SJSA1 (cell line): ENCODE measurements at regions not wholly inside any gene's neighbourhood (a gene's known extent, or its start where the extent isn't known, plus 50 kb on each side); places are given as distances from the start of the nearest gene placed in this dataset.
"Not testable (repeated sequence)": the region's sequence is repeated elsewhere in the genome, so short reads cannot be mapped to it uniquely, and the experiment has no call there.

ENCODE experiments used
- DNase-seq, 2 experiments: peaks; one replicate each; pipeline ENCODE4 v3.0.0-alpha.2; 2015 to 2020; ENCODE audit warnings: low spot score in 2 of 2, low read depth in 1 of 2
- H3K27ac ChIP-seq: fragments of 250-450 bp; sonication (Bioruptor Pico); 2 replicates; pipeline ENCODE4 v1.5.1; 2020; ENCODE audit warnings: mild to moderate bottlenecking, moderate library complexity
- H3K27me3 ChIP-seq: fragments of 250-450 bp; sonication (Bioruptor Pico); replicated peaks from 2 replicates; pipeline ENCODE4 v1.5.1; 2020; ENCODE audit warnings: mild to moderate bottlenecking, moderate library complexity
- H3K36me3 ChIP-seq: fragments of 250-450 bp; sonication (Bioruptor Pico); 2 replicates; pipeline ENCODE4 v1.5.1; 2020; ENCODE audit warnings: mild to moderate bottlenecking
- H3K4me1 ChIP-seq: fragments of 250-450 bp; sonication (Bioruptor Pico); replicated peaks from 2 replicates; pipeline ENCODE4 v1.6.1; 2021; ENCODE audit warnings: mild to moderate bottlenecking
- H3K4me3 ChIP-seq: fragments of 250-450 bp; sonication (Bioruptor Pico); 2 replicates; pipeline ENCODE4 v1.5.1; 2020; ENCODE audit warnings: mild to moderate bottlenecking
- H3K9me3 ChIP-seq: fragments of 250-450 bp; sonication (Bioruptor Pico); replicated peaks from 2 replicates; pipeline ENCODE4 v1.5.1; 2020; ENCODE audit warnings: mild to moderate bottlenecking

DNA sequence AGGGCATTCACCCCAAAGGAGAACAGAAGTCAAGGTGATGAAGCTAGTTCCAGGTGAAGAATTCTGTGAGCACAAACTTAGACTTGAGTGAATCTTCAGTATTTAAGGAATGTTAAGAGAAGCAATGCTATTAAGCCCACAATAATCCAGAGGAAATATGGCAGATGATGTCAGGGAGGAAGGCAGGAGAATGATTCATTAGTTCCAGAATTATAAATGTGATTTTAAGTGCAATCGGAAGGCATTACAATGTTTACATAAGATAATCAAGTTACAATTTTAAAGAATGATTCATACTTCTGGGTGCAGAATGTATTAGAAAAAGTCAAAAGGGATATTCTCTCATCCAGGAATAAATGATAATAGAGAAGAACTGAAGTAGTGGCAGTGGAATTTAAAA, 545.2 kb upstream of the BRINP3 start:
- no peaks in the 10 kb centered on the region for H3K36me3 ChIP-seq
- no peak overlapping the region for H3K4me3 ChIP-seq
- no peaks in the 10 kb centered on the region for H3K4me1 ChIP-seq
- DNase-seq, result no peak
- H3K27me3 ChIP-seq, result no peaks in the 10 kb centered on the region
- no peak overlapping the region for H3K27ac ChIP-seq
- H3K9me3 ChIP-seq, result 0 out of 2 replicates have a peak, but pooled peaks cover 4% of the 10 kb centered on the region

DNA sequence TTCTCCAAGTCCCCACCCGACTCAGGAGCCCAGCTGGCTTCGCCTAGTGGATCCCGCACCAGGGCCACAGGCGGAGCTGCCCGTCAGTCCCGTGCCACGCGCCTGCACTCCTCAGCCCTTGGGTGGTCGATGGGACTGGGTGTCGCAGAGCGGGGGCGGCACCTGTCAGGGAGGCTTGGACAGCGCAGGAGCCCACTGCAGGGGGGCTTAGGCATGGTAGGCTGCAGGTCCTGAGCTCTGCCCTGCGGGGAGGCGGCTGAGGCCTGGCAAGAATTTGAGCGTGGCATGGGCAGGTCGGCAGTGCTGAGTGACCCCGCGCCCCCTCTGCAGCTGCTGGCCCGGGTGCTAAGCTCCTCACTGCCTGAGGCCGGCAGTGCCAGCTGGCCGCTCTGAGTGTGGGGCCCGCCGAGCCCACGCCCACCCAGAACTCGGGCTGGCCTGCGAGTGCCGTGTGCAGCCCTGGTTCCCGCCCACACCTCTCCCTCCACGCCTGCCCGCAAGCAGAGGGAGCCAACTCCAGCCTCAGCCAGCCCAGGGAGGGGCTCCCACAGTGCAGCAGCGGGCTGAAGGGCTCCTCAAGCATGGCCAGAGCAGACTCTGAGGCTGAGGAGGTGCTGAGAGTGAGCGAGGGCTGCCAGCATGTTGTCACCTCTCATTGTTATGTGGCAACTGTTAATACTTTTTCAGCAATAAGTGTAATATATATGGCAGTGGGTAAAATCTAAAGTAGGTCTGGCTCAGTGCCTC, 548.4 kb upstream of the BRINP3 start:
- Histone ChIP-seq H3K4me1 (no peaks in the 10 kb centered on the region), H3K4me3 (no peak overlapping the region), H3K27me3 (no peaks in the 10 kb centered on the region), H3K9me3 (peaks cover 4% of the 10 kb centered on the region; the same call in 1 of the 2 replicates), H3K27ac (no peak overlapping the region), H3K36me3 (no peaks in the 10 kb centered on the region)
- DNase-seq, result no peak

DNA sequence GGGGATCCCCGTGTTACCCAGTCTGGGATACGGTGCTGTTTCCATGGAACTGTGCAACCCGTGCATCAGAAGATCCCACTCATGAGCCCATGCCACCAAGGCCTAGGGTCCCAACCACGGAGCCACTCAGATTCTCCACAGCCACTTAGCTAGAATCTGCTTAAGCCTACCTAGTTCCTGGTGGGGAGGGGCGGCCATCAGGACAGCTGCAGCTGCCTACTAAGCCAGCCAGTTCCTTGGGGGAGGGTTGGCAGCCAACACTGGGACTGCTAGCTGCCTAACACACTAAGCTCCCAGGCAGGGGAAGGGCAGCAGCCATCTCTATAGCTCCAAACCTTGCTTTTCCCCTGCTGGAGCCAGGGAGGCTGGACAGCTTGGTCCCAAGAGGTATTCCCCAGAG, 549.2 kb upstream of the BRINP3 start:
- Histone ChIP-seq H3K9me3 (peaks cover 6% of the 10 kb centered on the region; the same call in 1 of the 2 replicates), H3K27me3 (no peaks in the 10 kb centered on the region), H3K27ac (no peak overlapping the region), H3K36me3 (no peaks in the 10 kb centered on the region), H3K4me1 (no peaks in the 10 kb centered on the region), H3K4me3 (no peak overlapping the region)
- no peak for DNase-seq

DNA sequence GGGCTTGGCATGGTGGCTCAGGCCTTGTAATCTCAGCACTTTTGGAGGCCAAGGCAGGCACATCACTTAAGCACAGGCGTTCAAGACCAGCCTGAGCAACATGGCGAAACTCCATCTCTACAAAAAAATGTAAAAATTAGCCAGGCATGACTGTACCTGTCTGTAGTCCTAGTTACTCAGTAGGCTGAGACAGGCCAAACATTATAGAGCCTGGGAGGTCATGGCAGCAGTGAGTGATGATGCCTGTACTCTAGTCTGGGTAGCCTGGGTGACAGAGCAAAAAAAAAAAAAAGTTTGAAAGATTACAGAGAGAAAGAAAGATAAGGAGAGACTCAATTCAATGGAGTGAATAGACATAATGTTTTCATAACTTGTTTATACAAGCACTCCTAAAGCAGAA, 556.5 kb upstream of the BRINP3 start:
- Histone ChIP-seq H3K27me3 (no peaks in the 10 kb centered on the region), H3K36me3 (no peaks in the 10 kb centered on the region), H3K27ac (no peak overlapping the region), H3K9me3 (peaks cover 3% of the 10 kb centered on the region; the same call in 1 of the 2 replicates), H3K4me3 (no peak overlapping the region), H3K4me1 (no peaks in the 10 kb centered on the region)
- DNase-seq, result no peak

DNA sequence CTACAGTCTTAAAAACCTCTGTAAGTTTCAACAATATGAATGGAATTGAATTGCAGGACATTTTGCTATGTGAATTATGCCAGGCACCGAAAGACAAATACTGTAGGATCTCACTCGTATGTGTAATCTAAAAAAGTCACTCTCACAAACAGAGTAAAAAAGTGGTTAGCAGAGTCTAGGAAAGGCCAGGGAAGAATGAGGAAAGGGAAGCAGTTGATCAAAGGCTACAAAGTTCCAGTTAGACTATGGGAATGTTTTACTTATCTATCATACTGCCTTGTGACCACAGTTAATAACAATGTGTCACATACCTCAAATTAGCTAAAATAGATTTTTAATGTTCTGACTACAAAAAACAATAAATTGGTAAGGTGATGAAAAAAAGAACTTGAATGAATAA, 565.4 kb upstream of the BRINP3 start:
- no peaks in the 10 kb centered on the region for H3K9me3 ChIP-seq
- no peak overlapping the region for H3K27ac ChIP-seq
- H3K4me1 ChIP-seq, result no peaks in the 10 kb centered on the region
- H3K36me3 ChIP-seq, result no peaks in the 10 kb centered on the region
- no peaks in the 10 kb centered on the region for H3K27me3 ChIP-seq
- H3K4me3 ChIP-seq, result no peak overlapping the region
- no peak for DNase-seq

DNA sequence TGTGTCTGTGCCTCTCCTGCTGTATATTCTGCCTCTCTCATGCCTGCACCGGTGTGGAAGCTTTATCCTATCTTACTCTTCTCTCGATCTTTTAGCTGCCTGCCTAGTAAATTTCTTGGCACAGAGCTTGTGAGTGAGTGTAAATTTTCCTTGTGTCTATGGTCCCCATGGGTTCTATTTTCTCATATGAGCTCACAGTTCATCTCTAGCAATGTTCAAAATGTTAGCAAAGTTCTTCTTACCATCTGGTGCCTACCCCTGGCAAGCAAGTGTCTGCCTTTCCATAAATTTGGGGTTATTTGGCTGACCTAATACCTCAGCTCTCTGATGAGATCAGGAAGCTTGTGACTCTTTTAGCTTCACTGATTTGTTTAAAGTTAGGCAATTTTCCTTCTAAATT, 572.1 kb upstream of the BRINP3 start:
- no peaks in the 10 kb centered on the region for H3K36me3 ChIP-seq
- DNase-seq, result no peak
- no peaks in the 10 kb centered on the region for H3K27me3 ChIP-seq
- H3K4me3 ChIP-seq, result no peak overlapping the region
- peaks cover 9% of the 10 kb centered on the region for H3K9me3 ChIP-seq
- H3K4me1 ChIP-seq, result no peaks in the 10 kb centered on the region
- H3K27ac ChIP-seq, result no peak overlapping the region

DNA sequence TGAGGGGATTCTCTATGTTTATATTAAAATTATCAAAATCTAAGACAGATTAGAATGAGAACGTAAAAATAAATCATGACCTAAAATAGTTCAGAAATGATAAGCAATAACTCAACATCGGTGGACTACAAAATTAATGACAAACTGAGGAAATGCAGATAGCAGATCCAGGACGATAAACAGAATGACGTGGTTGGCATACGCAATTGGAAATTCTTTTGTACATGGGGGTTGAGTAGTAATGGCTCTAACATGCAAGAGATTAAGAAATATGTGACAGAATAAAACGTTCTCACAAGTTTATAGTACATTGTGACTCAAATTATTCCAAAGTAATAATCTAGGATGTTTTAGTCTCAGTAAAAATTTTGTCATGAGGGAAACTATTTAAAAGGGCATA, 575.2 kb upstream of the BRINP3 start:
- Histone ChIP-seq H3K27me3 (no peaks in the 10 kb centered on the region), H3K4me3 (no peak overlapping the region), H3K36me3 (no peaks in the 10 kb centered on the region), H3K4me1 (no peaks in the 10 kb centered on the region), H3K27ac (no peak overlapping the region), H3K9me3 (peaks cover 9% of the 10 kb centered on the region)
- DNase-seq, result no peak

DNA sequence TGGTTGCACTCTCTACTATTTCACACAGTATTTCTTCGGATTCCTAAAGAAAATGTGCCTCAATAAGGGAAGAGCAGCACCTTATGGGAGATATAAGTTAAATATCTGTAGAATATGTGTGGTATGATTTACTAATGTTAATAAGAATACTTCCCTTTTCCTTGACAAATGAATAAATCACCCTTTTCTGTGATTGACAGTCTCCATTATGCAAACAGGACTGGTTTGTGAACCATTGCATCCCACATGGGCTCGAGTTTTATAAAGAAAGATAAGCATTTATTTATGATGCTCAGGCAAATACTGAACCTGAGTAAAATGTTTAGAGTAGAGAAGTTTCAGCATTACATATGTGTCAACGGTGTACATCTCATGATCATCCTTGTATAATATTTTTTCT, 587.7 kb upstream of the BRINP3 start:
- H3K27me3 ChIP-seq, result no peaks in the 10 kb centered on the region
- no peaks in the 10 kb centered on the region for H3K36me3 ChIP-seq
- no peaks in the 10 kb centered on the region for H3K9me3 ChIP-seq
- no peak for DNase-seq
- H3K4me3 ChIP-seq, result no peak overlapping the region
- no peak overlapping the region for H3K27ac ChIP-seq
- H3K4me1 ChIP-seq, result no peaks in the 10 kb centered on the region

DNA sequence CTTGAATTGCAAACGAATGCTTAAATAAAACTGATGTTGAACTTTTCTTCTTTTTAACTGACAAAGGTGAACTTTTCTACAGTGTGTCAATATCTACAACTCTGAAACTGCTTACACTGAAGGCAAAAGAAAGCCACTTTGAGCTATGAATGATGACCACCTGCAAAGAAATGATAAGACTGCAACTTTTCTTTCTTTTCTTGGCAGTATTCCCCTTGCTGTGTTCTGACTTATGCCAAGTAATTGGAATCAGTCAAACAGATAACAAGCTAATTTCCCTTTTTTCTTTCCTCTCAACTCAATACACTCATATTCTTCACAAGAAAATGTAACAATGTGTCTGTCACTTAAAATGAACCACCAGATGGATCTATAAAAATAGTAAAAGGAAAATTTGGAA, 588.1 kb upstream of the BRINP3 start:
- Histone ChIP-seq H3K27ac (no peak overlapping the region), H3K27me3 (no peaks in the 10 kb centered on the region), H3K4me1 (no peaks in the 10 kb centered on the region)

DNA sequence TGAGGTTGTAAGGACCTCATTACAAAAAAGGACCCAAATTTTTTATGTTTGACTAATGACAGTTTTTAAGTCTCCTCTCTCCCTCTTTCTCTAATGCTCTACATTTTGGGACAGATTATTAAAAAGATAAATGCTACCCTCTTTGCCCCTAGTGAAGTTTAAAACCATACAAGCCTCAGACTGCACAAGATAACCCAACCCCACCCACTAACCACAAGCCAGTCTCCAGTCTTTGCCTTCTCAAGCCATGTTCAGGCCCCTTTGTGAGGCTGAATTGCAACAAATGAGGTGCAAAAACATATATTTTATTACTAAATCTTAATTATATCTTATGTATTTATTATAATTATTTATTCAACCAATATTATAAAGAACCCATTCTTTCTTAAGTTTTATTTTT, 597.2 kb upstream of the BRINP3 start:
- Histone ChIP-seq H3K9me3 (no peaks in the 10 kb centered on the region), H3K27me3 (no peaks in the 10 kb centered on the region), H3K4me1 (no peaks in the 10 kb centered on the region), H3K36me3 (no peaks in the 10 kb centered on the region), H3K27ac (no peak overlapping the region), H3K4me3 (no peak overlapping the region)
- no peak for DNase-seq

More for the DNA sequence above, 588.1 kb upstream of the BRINP3 start:
- Histone ChIP-seq H3K36me3 (no peaks in the 10 kb centered on the region), H3K9me3 (no peaks in the 10 kb centered on the region), H3K4me3 (no peak overlapping the region)
- no peak for DNase-seq

DNA sequence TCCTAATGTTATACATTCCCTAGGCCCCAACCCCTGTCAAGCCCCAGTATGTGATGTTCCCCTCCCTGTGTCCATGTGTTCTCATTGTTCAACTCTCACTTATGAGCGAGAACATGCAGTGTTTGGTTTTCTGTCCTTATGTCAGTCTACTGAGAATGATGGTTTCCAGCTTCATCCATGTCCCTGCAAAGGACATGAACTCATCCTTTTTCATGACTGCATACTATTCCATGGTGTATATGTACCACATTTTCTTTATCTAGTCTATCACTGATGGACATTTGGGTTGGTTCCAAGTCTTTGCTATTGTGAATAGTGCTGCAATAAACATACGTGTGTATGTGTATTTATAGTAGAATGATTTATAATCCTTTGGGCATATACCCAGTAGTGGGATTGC, 605.4 kb upstream of the BRINP3 start:
- not testable (repeated sequence) for H3K27ac ChIP-seq, DNase-seq, H3K9me3 ChIP-seq, H3K27me3 ChIP-seq, H3K4me3 ChIP-seq, H3K4me1 ChIP-seq, H3K36me3 ChIP-seq

DNA sequence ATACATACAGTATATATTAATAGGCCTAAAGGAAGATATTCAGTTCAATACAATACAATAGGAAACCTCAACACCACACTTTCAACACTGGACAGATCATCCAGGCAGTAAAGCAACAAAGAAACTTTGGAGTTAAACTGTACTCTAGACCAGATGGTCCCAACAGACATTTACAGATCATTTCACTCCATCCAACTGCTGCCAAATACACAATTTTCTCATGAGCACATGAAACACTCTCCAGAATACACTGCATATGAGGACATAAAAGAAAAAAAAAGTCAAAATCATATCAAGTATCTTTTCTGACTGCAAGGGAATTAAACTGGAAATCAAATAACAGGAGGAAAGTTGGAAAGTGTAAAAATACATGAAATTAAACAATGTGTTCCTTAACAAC, 607.5 kb upstream of the BRINP3 start:
- no peak for DNase-seq
- Histone ChIP-seq H3K27me3 (no peaks in the 10 kb centered on the region), H3K27ac (no peak overlapping the region), H3K4me3 (no peak overlapping the region), H3K36me3 (no peaks in the 10 kb centered on the region), H3K4me1 (no peaks in the 10 kb centered on the region), H3K9me3 (no peaks in the 10 kb centered on the region; the same call in 1 of the 2 replicates)

DNA sequence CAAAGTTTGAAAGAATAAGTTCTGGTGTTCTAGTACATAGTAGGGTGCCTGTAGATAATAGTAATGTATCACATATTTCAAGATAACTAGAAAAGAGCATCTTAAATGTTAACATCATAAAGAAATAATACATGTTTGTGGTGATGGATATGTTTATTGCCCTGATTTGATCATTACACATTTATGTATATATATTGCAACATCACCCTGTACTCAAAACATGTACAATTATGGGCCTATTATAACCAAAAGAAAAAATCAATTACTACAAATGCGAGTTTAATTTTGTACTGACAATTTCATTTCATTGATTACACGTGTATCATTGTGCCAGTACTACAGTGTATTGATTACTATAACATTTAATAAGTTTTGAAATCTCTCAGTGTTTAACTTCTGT, 609.2 kb upstream of the BRINP3 start:
- no peaks in the 10 kb centered on the region for H3K4me1 ChIP-seq
- no peak for DNase-seq
- H3K27ac ChIP-seq, result no peak overlapping the region
- H3K36me3 ChIP-seq, result no peaks in the 10 kb centered on the region
- no peaks in the 10 kb centered on the region for H3K27me3 ChIP-seq
- H3K9me3 ChIP-seq, result no peaks in the 10 kb centered on the region
- no peak overlapping the region for H3K4me3 ChIP-seq

DNA sequence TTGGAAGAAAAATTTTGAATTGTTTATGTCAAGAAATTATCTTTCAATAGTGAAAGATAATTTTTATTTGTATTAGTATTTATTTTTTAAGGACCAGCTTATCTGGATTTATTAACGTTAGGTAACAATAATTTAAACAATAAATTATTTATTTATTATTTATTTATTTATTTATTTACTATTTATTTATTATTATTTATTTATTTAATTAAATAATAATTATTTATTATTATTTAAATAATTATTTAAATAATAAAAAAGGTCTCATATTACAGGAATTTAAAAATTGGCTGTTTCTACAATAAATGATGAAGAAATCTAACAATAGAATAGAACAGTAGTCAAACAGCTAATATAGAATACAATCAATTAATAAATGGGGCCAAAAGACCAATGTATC, 618.7 kb upstream of the BRINP3 start:
- no peaks in the 10 kb centered on the region for H3K4me1 ChIP-seq
- H3K27ac ChIP-seq, result no peak overlapping the region
- no peaks in the 10 kb centered on the region for H3K36me3 ChIP-seq
- H3K27me3 ChIP-seq, result no peaks in the 10 kb centered on the region
- no peak for DNase-seq
- H3K4me3 ChIP-seq, result no peak overlapping the region
- H3K9me3 ChIP-seq, result peaks cover 8% of the 10 kb centered on the region; the same call in 1 of the 2 replicates

DNA sequence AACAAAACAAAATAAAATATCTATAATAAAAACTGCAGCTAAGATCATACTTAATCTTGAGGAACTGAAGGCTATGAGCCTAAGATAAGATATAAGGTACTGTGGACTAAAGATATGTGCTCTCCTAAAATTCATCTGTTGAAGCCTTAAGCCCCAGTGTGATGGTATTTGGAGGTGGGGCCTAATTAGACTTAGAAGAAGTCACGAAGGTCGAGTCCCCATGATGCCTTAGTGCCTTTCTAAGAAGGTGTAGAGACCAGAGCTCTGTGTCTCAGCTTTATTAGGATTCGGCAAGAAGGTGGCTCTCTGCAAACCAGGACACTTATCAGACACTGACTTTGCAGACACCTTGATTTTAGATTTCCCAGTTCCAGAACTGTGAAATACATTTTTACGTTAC, 622.0 kb upstream of the BRINP3 start:
- no peak overlapping the region for H3K27ac ChIP-seq
- H3K4me1 ChIP-seq, result no peaks in the 10 kb centered on the region
- DNase-seq, result no peak
- no peak overlapping the region for H3K4me3 ChIP-seq
- H3K36me3 ChIP-seq, result no peaks in the 10 kb centered on the region
- H3K27me3 ChIP-seq, result no peaks in the 10 kb centered on the region
- no peaks in the 10 kb centered on the region for H3K9me3 ChIP-seq
